Adrenal gland (tissue), 9 donors: ENCODE measurements at regions not wholly inside any gene's neighbourhood (a gene's known extent, or its start where the extent isn't known, plus 50 kb on each side); places are given as distances from the start of the nearest gene placed in this dataset.
"Not testable (repeated sequence)": the region's sequence is repeated elsewhere in the genome, so short reads cannot be mapped to it uniquely, and the experiment has no call there.

Experiments
- DNase-seq, 7 donors: peaks; one replicate each; pipeline ENCODE4 v3.0.0-alpha.2; 2019 to 2020
- H3K27ac ChIP-seq, 5 donors: fragments of 200-600 bp; sonication (generic) in 4 of 5; 1 replicate in 3 of 5; 2 replicates in 2 of 5; pipeline versions ENCODE4 v1.5.1 to v1.8.0; 2016 to 2020; ENCODE audit warnings: mild to moderate bottlenecking in 1 of 5
- H3K27me3 ChIP-seq: fragments of 200-600 bp; 2 replicates; pipeline ENCODE4 v1.8.0; 2021
- H3K36me3 ChIP-seq, 2 donors: fragments of 200-600 bp; replicated peaks in 1 of 2; 1 replicate in 1 of 2; 2 replicates in 1 of 2; pipeline versions ENCODE4 v1.5.1 to v1.8.0; 2018 to 2022
- H3K4me1 ChIP-seq, 2 donors: fragments of 200-600 bp; replicated peaks in 1 of 2; 1 replicate in 1 of 2; 2 replicates in 1 of 2; pipeline versions ENCODE4 v1.5.1 to v1.8.0; 2018 to 2021
- H3K4me3 ChIP-seq, 4 donors: fragments of 200-600 bp; sonication (generic) in 3 of 4; one replicate each; pipeline ENCODE4 v1.5.1; 2016 to 2018
- H3K9me3 ChIP-seq, 3 donors: fragments of 200-600 bp; sonication (generic) in 1 of 3; replicated peaks in 1 of 3; 1 replicate in 2 of 3; 2 replicates in 1 of 3; pipeline versions ENCODE4 v1.5.1 to v1.8.0; 2016 to 2021
- CTCF ChIP-seq, 6 experiments: fragments of 450-650 bp in 4 of 6; fragments of 200-600 bp in 2 of 6; sonication (generic) in 1 of 6; IDR thresholded peaks; 1 replicate in 5 of 6; 2 replicates in 1 of 6; pipeline versions ENCODE4 v1.5.1 to v1.8.0; 2016 to 2021; ENCODE audit warnings: antibody characterized with exemption in 6 of 6, mild to moderate bottlenecking in 2 of 6, moderate library complexity in 1 of 6
- POLR2A ChIP-seq, 2 donors: fragments of 450-650 bp; IDR thresholded peaks; one replicate each; pipeline ENCODE4 v1.6.1; 2017; ENCODE audit warnings: antibody characterized with exemption in 2 of 2, mild to moderate bottlenecking in 2 of 2, moderate library complexity in 1 of 2
- WGBS, 4 donors: extraction: QIAGEN DNeasy Blood & Tissue Kit in 2 of 4; methylation state at CpG; one replicate each; pipeline versions ENCODE4 v1.1.5 to v1.1.7; 2013 to 2017; 5-methylcytosine and 5-hydroxymethylcytosine counted together
- intact Hi-C, 2 donors: fragments of 100-400 bp; cut with DNase I; formaldehyde crosslinking; loops; one replicate each; pipeline versions ENCODE4 v1.14.1 to v1.15.0; 2022 to 2023
- donor health status: healthy with polysubstance abuse.
- donor health status: Bipolar disorder and iron deficiency.
- donor health status: DM: yes; HTN: yes; CAD: no.
- donor health status: DM: no; HTN: no; CAD: no.
- donor health status: DM: no; HTN: no; CAD: no.

GRCh38 chr3:88742674-88743507, 364.5 kb upstream of the EPHA3 start:
- Histone ChIP-seq H3K4me3 (no peak overlapping the region), H3K9me3 (no peaks in the 10 kb centered on the region), H3K36me3 (no peaks in the 10 kb centered on the region), H3K4me1 (no peaks in the 10 kb centered on the region), H3K27ac (no peak overlapping the region), H3K27me3 (no peaks in the 10 kb centered on the region)
- TF ChIP-seq CTCF (IDR thresholded peaks at IDR 0.05), result no peak
- no peak for TF ChIP-seq POLR2A (IDR thresholded peaks at IDR 0.05)
- no peak for DNase-seq
- intact Hi-C loops, result no loop called here

GRCh38 chr3:88744896-88745295, 362.5 kb upstream of the EPHA3 start:
- no peaks in the 10 kb centered on the region for H3K4me1 ChIP-seq
- WGBS, 4 donors, result 74 to 76% (median 75%) methylated on average over 1 of the region's 1 CpG
- no peaks in the 10 kb centered on the region for H3K27me3 ChIP-seq
- no peak for DNase-seq
- no peak overlapping the region for H3K27ac ChIP-seq
- intact Hi-C loops, result no loop called here
- H3K4me3 ChIP-seq, result no peak overlapping the region
- no peaks in the 10 kb centered on the region for H3K36me3 ChIP-seq
- no peak for TF ChIP-seq CTCF (IDR thresholded peaks at IDR 0.05)
- no peaks in the 10 kb centered on the region for H3K9me3 ChIP-seq

- H3K36me3 ChIP-seq, H3K27ac ChIP-seq, DNase-seq, intact Hi-C loops, H3K27me3 ChIP-seq, H3K4me1 ChIP-seq, H3K4me3 ChIP-seq, H3K9me3 ChIP-seq: not testable (repeated sequence)
- WGBS, 4 donors, result 64 to 86% (median 74%) methylated on average over 3 to 6 of the region's 6 CpGs
These were observed 360.3 kb upstream of the EPHA3 start for GRCh38 chr3:88747145-88747544.

- 31 to 49% (median 37%) methylated on average over 1 of the region's 1 CpG for WGBS, 4 donors
- Histone ChIP-seq H3K27ac (no peak overlapping the region), H3K36me3 (no peaks in the 10 kb centered on the region), H3K4me1 (no peaks in the 10 kb centered on the region), H3K9me3 (no peaks in the 10 kb centered on the region), H3K4me3 (no peak overlapping the region), H3K27me3 (no peaks in the 10 kb centered on the region)
- intact Hi-C loops, result no loop called here
- TF ChIP-seq POLR2A (IDR thresholded peaks at IDR 0.05), result no peak
- TF ChIP-seq CTCF (IDR thresholded peaks at IDR 0.05), result no peak
- DNase-seq, result no peak
These were observed 348.7 kb upstream of the EPHA3 start for GRCh38 chr3:88758676-88759075.

- DNase-seq, result no peak
- TF ChIP-seq POLR2A (IDR thresholded peaks at IDR 0.05) (no peak), CTCF (IDR thresholded peaks at IDR 0.05) (no peak)
- H3K36me3 ChIP-seq, result no peaks in the 10 kb centered on the region
- no peak overlapping the region for H3K27ac ChIP-seq
- no peaks in the 10 kb centered on the region for H3K4me1 ChIP-seq
- no peaks in the 10 kb centered on the region for H3K27me3 ChIP-seq
- 67 to 76% (median 69%) methylated on average over 2 of the region's 2 CpGs for WGBS, 4 donors
- no peak overlapping the region for H3K4me3 ChIP-seq
- H3K9me3 ChIP-seq, result no peaks in the 10 kb centered on the region
- intact Hi-C loops, result no loop called here
These were observed 339.7 kb upstream of the EPHA3 start for GRCh38 chr3:88767746-88768145.
